ENCODE measurements at regions not wholly inside any gene's neighbourhood (a gene's known extent, or its start where the extent isn't known, plus 50 kb on each side); places are given as distances from the start of the nearest gene placed in this dataset.

DNA sequence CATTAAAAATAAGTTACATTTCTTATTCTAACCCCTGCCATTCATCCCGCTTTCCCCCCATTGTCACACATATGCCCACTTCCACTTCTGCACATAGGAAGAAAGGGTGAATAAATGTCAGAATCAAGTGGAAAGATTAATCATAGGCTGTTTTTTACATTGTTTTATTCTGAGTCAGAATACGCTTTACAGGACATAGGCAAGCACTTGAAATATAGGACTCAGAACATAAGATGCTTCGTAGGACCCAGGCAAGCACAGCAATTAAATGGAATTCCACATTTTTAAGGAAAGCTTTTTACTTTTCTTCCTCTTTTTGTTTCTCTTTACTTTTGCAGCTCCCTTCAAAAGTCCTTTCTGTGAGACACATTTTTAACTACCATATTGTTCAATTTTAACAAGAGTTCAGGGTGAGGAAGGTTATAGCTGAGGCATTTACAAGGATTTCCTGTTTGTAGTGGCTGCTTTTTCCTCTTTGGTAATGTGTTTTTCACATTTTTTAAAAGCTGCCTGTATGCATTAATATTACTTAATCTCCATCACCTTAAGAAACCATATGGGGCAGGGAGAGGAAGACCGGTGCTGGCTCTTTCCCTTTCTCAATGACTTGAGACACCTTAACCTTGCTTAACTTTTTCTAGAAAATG is 130.0 kb downstream of the TES start:
- no peak for TF ChIP-seq CTCF (IDR thresholded peaks at IDR 0.05)
- Histone ChIP-seq H3K4me3 (no peak overlapping the region), H3K27me3 (replicated peaks; ENCODE audit: insufficient read depth) (no peaks in the 10 kb centered on the region), H3K9me3 (no peaks in the 10 kb centered on the region), H3K27ac (peak overlapping the region; percentile 27 to 45), H3K4me1 (ENCODE audit: control insufficient read depth in 1 of 2, low read depth in 2 of 2) (peaks cover 19 to 40% of the 10 kb centered on the region in 2 donors), H3K36me3 (no peaks in the 10 kb centered on the region)
- no peak for DNase-seq (ENCODE audit: low spot score)
- ATAC-seq (ENCODE audit: insufficient number of reproducible peaks, low FRiP score, low read depth), result no peak

GRCh38 chr7:116340943-116341907 is 130.9 kb downstream of the TES start:
- Histone ChIP-seq H3K27me3 (replicated peaks; ENCODE audit: insufficient read depth) (no peaks in the 10 kb centered on the region), H3K27ac (no peak overlapping the region), H3K4me3 (no peak overlapping the region), H3K9me3 (no peaks in the 10 kb centered on the region), H3K36me3 (no peaks in the 10 kb centered on the region), H3K4me1 (ENCODE audit: control insufficient read depth in 1 of 2, low read depth in 2 of 2) (peaks cover 19 to 40% of the 10 kb centered on the region in 2 donors)
- DNase-seq (ENCODE audit: low spot score) (no peak), ATAC-seq (ENCODE audit: insufficient number of reproducible peaks, low FRiP score, low read depth) (no peak)
- TF ChIP-seq CTCF (IDR thresholded peaks at IDR 0.05), result no peak

DNA sequence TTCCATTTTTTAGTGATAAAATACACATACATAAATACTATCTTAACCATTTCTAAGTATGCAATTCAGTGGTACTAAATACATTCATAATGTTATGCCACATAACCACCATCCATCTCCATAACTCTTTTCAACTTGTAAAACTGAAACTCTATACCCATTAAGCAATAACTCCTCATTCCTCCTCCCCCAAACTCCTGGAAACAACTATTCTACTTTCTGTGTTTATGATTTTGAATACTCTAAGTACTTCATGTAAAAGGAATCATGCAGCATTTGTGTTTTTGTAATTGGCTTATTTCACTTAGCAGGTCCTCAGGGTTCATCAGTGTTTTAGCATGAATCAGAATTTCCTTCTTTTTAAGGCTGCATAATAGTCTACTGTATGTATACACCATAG is 131.8 kb downstream of the TES start:
- Histone ChIP-seq H3K36me3 (no peaks in the 10 kb centered on the region), H3K9me3 (no peaks in the 10 kb centered on the region), H3K4me1 (ENCODE audit: control insufficient read depth in 1 of 2, low read depth in 2 of 2) (peaks cover 19 to 40% of the 10 kb centered on the region in 2 donors), H3K27ac (no peak overlapping the region), H3K4me3 (no peak overlapping the region), H3K27me3 (replicated peaks; ENCODE audit: insufficient read depth) (no peaks in the 10 kb centered on the region)
- no peak for ATAC-seq (ENCODE audit: insufficient number of reproducible peaks, low FRiP score, low read depth)
- TF ChIP-seq CTCF (IDR thresholded peaks at IDR 0.05), result no peak
- no peak for DNase-seq (ENCODE audit: low spot score)

DNA sequence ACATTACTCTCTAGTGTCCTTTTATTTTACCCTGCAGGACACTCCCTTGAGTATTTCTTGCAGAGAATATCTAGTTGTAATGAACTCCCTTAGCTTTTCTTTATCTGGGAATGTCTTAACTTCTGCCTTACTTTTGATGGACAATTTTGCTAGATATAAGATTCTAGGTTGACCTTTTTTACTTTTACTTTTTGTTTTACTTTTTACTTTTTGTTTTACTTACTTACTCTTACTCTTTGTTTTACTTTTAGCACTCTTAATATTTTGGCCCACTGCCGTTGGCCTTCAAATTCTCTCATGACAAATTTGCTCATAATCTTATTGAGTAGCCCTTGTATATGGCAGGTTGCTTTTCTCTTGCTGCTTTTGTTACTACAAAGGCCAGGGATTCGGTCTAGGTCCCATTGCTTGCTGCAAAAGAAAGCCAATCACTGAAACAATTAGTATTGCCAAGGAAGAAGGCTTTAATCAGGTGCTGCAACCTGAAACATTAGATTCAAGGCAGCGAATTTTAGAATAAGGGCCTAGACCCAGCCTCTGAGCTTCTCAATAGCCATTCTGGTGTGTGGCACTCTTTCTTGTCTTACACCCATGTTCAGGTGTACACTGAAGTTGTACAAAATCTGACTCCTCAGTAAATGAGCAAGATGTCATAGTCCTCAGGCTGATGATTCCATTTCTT is 137.0 kb downstream of the TES start:
- H3K9me3 ChIP-seq, result no peaks in the 10 kb centered on the region
- no peak overlapping the region for H3K27ac ChIP-seq
- ATAC-seq (ENCODE audit: insufficient number of reproducible peaks, low FRiP score, low read depth) (no peak), DNase-seq (ENCODE audit: low spot score) (no peak)
- H3K4me1 ChIP-seq (ENCODE audit: control insufficient read depth in 1 of 2, low read depth in 2 of 2), result no peaks in the 10 kb centered on the region
- TF ChIP-seq CTCF (IDR thresholded peaks at IDR 0.05), result no peak
- no peaks in the 10 kb centered on the region for H3K27me3 ChIP-seq (replicated peaks; ENCODE audit: insufficient read depth)
- no peak overlapping the region for H3K4me3 ChIP-seq
- H3K36me3 ChIP-seq, result no peaks in the 10 kb centered on the region

- H3K27ac ChIP-seq, result no peak overlapping the region
- TF ChIP-seq CTCF (IDR thresholded peaks at IDR 0.05), result no peak
- no peak for ATAC-seq (ENCODE audit: insufficient number of reproducible peaks, low FRiP score, low read depth)
Measured at GRCh38 chr7:116348346-116348745, 138.0 kb downstream of the TES start.

More at GRCh38 chr7:116348346-116348745, 138.0 kb downstream of the TES start:
- DNase-seq (ENCODE audit: low spot score), result no peak
- Histone ChIP-seq H3K27me3 (replicated peaks; ENCODE audit: insufficient read depth) (no peaks in the 10 kb centered on the region), H3K4me3 (no peak overlapping the region), H3K9me3 (no peaks in the 10 kb centered on the region), H3K4me1 (ENCODE audit: control insufficient read depth in 1 of 2, low read depth in 2 of 2) (peaks cover under 1 to 3% of the 10 kb centered on the region in 2 donors), H3K36me3 (no peaks in the 10 kb centered on the region)
